Activated CD8-positive, alpha-beta T cell treated with anti-CD3 and anti-CD28 coated beads, Interleukin-2, amount 10 ng/mL, durations not matched to agents 7 days and 5 days (primary cell): ENCODE measurements at regions not wholly inside any gene's neighbourhood (a gene's known extent, or its start where the extent isn't known, plus 50 kb on each side); places are given as distances from the start of the nearest gene placed in this dataset.
"Not testable (repeated sequence)": the region's sequence is repeated elsewhere in the genome, so short reads cannot be mapped to it uniquely, and the experiment has no call there.

Experiments
- ATAC-seq: fragments of 150-1000 bp; cut with Tn5 transposase; one replicate; pipeline ENCODE4 v1.10.0; 2021; ENCODE audit warnings: moderate library complexity
- CTCF ChIA-PET: fragments of 350-600 bp; sonication (Branson Sonifier 250); formaldehyde crosslinking; loops from one replicate; lab custom pipeline; 2021; ENCODE audit warnings: antibody characterized with exemption; lab: Charles Lee
- POLR2A ChIA-PET: fragments of 350-600 bp; sonication (Branson Sonifier 250); formaldehyde crosslinking; loops from one replicate; lab custom pipeline; 2021; ENCODE audit warnings: antibody characterized with exemption; lab: Charles Lee
- DNase-seq: peaks from one replicate; pipeline ENCODE4 v3.0.0-alpha.2; 2020
- H3K27ac Mint-ChIP-seq: one replicate; pipeline ENCODE4 v1.8.0; 2021; ENCODE audit warnings: mild to moderate bottlenecking, mixed read lengths
- H3K27me3 Mint-ChIP-seq: one replicate; pipeline ENCODE4 v1.8.0; 2021; ENCODE audit warnings: low read depth, mixed read lengths
- H3K36me3 Mint-ChIP-seq: one replicate; pipeline ENCODE4 v1.8.0; 2021; ENCODE audit warnings: low read depth, mixed read lengths
- H3K4me1 Mint-ChIP-seq: one replicate; pipeline ENCODE4 v1.8.0; 2021; ENCODE audit warnings: low read depth, mixed read lengths
- H3K4me3 Mint-ChIP-seq: one replicate; pipeline ENCODE4 v1.8.0; 2021; ENCODE audit warnings: mild to moderate bottlenecking, mixed read lengths
- H3K9me3 Mint-ChIP-seq: one replicate; pipeline ENCODE4 v1.8.0; 2022; ENCODE audit warnings: mixed read lengths; ENCODE audit not compliant: insufficient read depth

- no peak overlapping the region for H3K27ac Mint-ChIP-seq
- POLR2A ChIA-PET = no interaction called here
- CTCF ChIA-PET = no interaction called here
- no peaks in the 10 kb centered on the region for H3K36me3 Mint-ChIP-seq
- no peak for ATAC-seq
- no peaks in the 10 kb centered on the region for H3K4me1 Mint-ChIP-seq
- H3K27me3 Mint-ChIP-seq = no peaks in the 10 kb centered on the region
- peaks cover 6% of the 10 kb centered on the region for H3K9me3 Mint-ChIP-seq
- no peak for DNase-seq
- H3K4me3 Mint-ChIP-seq = no peak overlapping the region
These were observed 125.5 kb upstream of the NETO1 start for GRCh38 chr18:72993250-72993649.

- H3K36me3 Mint-ChIP-seq = no peaks in the 10 kb centered on the region
- ChIA-PET CTCF (no interaction called here), POLR2A (no interaction called here)
- no peak overlapping the region for H3K27ac Mint-ChIP-seq
- peaks cover 6% of the 10 kb centered on the region for H3K9me3 Mint-ChIP-seq
- no peaks in the 10 kb centered on the region for H3K4me1 Mint-ChIP-seq
- ATAC-seq (no peak), DNase-seq (no peak)
- H3K4me3 Mint-ChIP-seq = no peak overlapping the region
- H3K27me3 Mint-ChIP-seq = no peaks in the 10 kb centered on the region
These were observed 123.6 kb upstream of the NETO1 start for GRCh38 chr18:72991379-72991778.

- H3K4me1 Mint-ChIP-seq, DNase-seq, H3K4me3 Mint-ChIP-seq, POLR2A ChIA-PET, CTCF ChIA-PET, ATAC-seq, H3K27ac Mint-ChIP-seq, H3K27me3 Mint-ChIP-seq, H3K36me3 Mint-ChIP-seq: not testable (repeated sequence)
- H3K9me3 Mint-ChIP-seq = peaks cover 15% of the 10 kb centered on the region
These were observed 119.8 kb upstream of the NETO1 start for GRCh38 chr18:72987570-72987969.

- no peaks in the 10 kb centered on the region for H3K36me3 Mint-ChIP-seq
- peaks cover 9% of the 10 kb centered on the region for H3K9me3 Mint-ChIP-seq
- DNase-seq = no peak
- H3K27me3 Mint-ChIP-seq = no peaks in the 10 kb centered on the region
- H3K27ac Mint-ChIP-seq = no peak overlapping the region
- POLR2A ChIA-PET = no interaction called here
- H3K4me3 Mint-ChIP-seq = no peak overlapping the region
- ATAC-seq = no peak
- CTCF ChIA-PET = no interaction called here
- H3K4me1 Mint-ChIP-seq = no peaks in the 10 kb centered on the region
These were observed 118.3 kb upstream of the NETO1 start for GRCh38 chr18:72986103-72986502.

GRCh38 chr18:72985686-72986085 is 117.9 kb upstream of the NETO1 start:
- Mint-ChIP-seq H3K27me3 (no peaks in the 10 kb centered on the region), H3K4me3 (no peak overlapping the region), H3K4me1 (no peaks in the 10 kb centered on the region), H3K27ac (no peak overlapping the region), H3K9me3 (peaks cover 9% of the 10 kb centered on the region), H3K36me3 (no peaks in the 10 kb centered on the region)
- ChIA-PET POLR2A (no interaction called here), CTCF (no interaction called here)
- DNase-seq = no peak
- no peak for ATAC-seq

- no peaks in the 10 kb centered on the region for H3K36me3 Mint-ChIP-seq
- H3K27me3 Mint-ChIP-seq = no peaks in the 10 kb centered on the region
- ChIA-PET CTCF (no interaction called here), POLR2A (no interaction called here)
- DNase-seq (no peak), ATAC-seq (no peak)
- no peak overlapping the region for H3K27ac Mint-ChIP-seq
- H3K4me1 Mint-ChIP-seq = no peaks in the 10 kb centered on the region
- H3K4me3 Mint-ChIP-seq = no peak overlapping the region
- peaks cover 9% of the 10 kb centered on the region for H3K9me3 Mint-ChIP-seq
These were observed 116.5 kb upstream of the NETO1 start for GRCh38 chr18:72984290-72984689.

- H3K36me3 Mint-ChIP-seq = no peaks in the 10 kb centered on the region
- POLR2A ChIA-PET = no interaction called here
- peaks cover 4% of the 10 kb centered on the region for H3K9me3 Mint-ChIP-seq
- CTCF ChIA-PET = no interaction called here
- H3K4me3 Mint-ChIP-seq = no peak overlapping the region
- no peak for DNase-seq
- no peaks in the 10 kb centered on the region for H3K27me3 Mint-ChIP-seq
- ATAC-seq = no peak
- no peaks in the 10 kb centered on the region for H3K4me1 Mint-ChIP-seq
- no peak overlapping the region for H3K27ac Mint-ChIP-seq
These were observed 106.1 kb upstream of the NETO1 start for GRCh38 chr18:72973841-72974240.

- DNase-seq (no peak), ATAC-seq (no peak)
- Mint-ChIP-seq H3K36me3 (no peaks in the 10 kb centered on the region), H3K27me3 (no peaks in the 10 kb centered on the region), H3K27ac (no peak overlapping the region), H3K4me1 (no peaks in the 10 kb centered on the region), H3K4me3 (no peak overlapping the region), H3K9me3 (no peaks in the 10 kb centered on the region)
- ChIA-PET CTCF (no interaction called here), POLR2A (no interaction called here)
These were observed 97.8 kb upstream of the NETO1 start for GRCh38 chr18:72965616-72966015.

- H3K9me3 Mint-ChIP-seq, POLR2A ChIA-PET, CTCF ChIA-PET, H3K4me1 Mint-ChIP-seq, H3K36me3 Mint-ChIP-seq, ATAC-seq, DNase-seq, H3K4me3 Mint-ChIP-seq, H3K27ac Mint-ChIP-seq, H3K27me3 Mint-ChIP-seq: not testable (repeated sequence)
These were observed 90.4 kb upstream of the NETO1 start for GRCh38 chr18:72958195-72958594.

GRCh38 chr18:72948439-72948838 is 80.7 kb upstream of the NETO1 start:
- CTCF ChIA-PET = no interaction called here
- no peak for ATAC-seq
- no peak for DNase-seq
- H3K27ac Mint-ChIP-seq = no peak overlapping the region
- POLR2A ChIA-PET = no interaction called here
- no peaks in the 10 kb centered on the region for H3K27me3 Mint-ChIP-seq
- no peaks in the 10 kb centered on the region for H3K4me1 Mint-ChIP-seq
- H3K36me3 Mint-ChIP-seq = no peaks in the 10 kb centered on the region
- H3K9me3 Mint-ChIP-seq = no peaks in the 10 kb centered on the region
- H3K4me3 Mint-ChIP-seq = no peak overlapping the region

- DNase-seq (no peak), ATAC-seq (no peak)
- H3K27ac Mint-ChIP-seq = no peak overlapping the region
- no peaks in the 10 kb centered on the region for H3K36me3 Mint-ChIP-seq
- no peak overlapping the region for H3K4me3 Mint-ChIP-seq
- no peaks in the 10 kb centered on the region for H3K4me1 Mint-ChIP-seq
- H3K27me3 Mint-ChIP-seq = no peaks in the 10 kb centered on the region
- ChIA-PET POLR2A (no interaction called here), CTCF (no interaction called here)
- H3K9me3 Mint-ChIP-seq = no peaks in the 10 kb centered on the region
These were observed 75.0 kb upstream of the NETO1 start for GRCh38 chr18:72942766-72943165.

- Mint-ChIP-seq H3K27ac (no peak overlapping the region), H3K36me3 (no peaks in the 10 kb centered on the region), H3K9me3 (no peaks in the 10 kb centered on the region), H3K27me3 (no peaks in the 10 kb centered on the region), H3K4me3 (no peak overlapping the region), H3K4me1 (no peaks in the 10 kb centered on the region)
- ChIA-PET POLR2A (no interaction called here), CTCF (no interaction called here)
- ATAC-seq (no peak), DNase-seq (no peak)
These were observed 73.2 kb upstream of the NETO1 start for GRCh38 chr18:72940986-72941385.

- no peaks in the 10 kb centered on the region for H3K27me3 Mint-ChIP-seq
- POLR2A ChIA-PET = no interaction called here
- no peaks in the 10 kb centered on the region for H3K9me3 Mint-ChIP-seq
These were observed 72.7 kb upstream of the NETO1 start for GRCh38 chr18:72940509-72940908.

More at GRCh38 chr18:72940509-72940908, 72.7 kb upstream of the NETO1 start:
- Mint-ChIP-seq H3K27ac (no peak overlapping the region), H3K4me3 (no peak overlapping the region), H3K36me3 (no peaks in the 10 kb centered on the region), H3K4me1 (no peaks in the 10 kb centered on the region)
- no peak for DNase-seq
- CTCF ChIA-PET = no interaction called here
- no peak for ATAC-seq
